Prostate gland (tissue), 2 donors: ENCODE measurements at regions not wholly inside any gene's neighbourhood (a gene's known extent, or its start where the extent isn't known, plus 50 kb on each side); places are given as distances from the start of the nearest gene placed in this dataset.

Experiments
- DNase-seq: peaks from one replicate; pipeline ENCODE4 v3.0.0-alpha.2; 2019; ENCODE audit warnings: low spot score
- H3K27ac ChIP-seq, 2 donors: fragments of 200-600 bp; sonication (generic); 2 replicates each; pipeline ENCODE4 v1.5.1; 2017 to 2019
- H3K27me3 ChIP-seq: fragments of 200-600 bp; sonication (generic); replicated peaks from 2 replicates; pipeline ENCODE4 v1.5.1; 2019; ENCODE audit not compliant: insufficient read depth
- H3K36me3 ChIP-seq, 2 donors: fragments of 200-600 bp; sonication (generic); 1 replicate in 1 of 2; 2 replicates in 1 of 2; pipeline versions ENCODE4 v1.5.1 to v1.8.1; 2017 to 2019
- H3K4me1 ChIP-seq: fragments of 200-600 bp; sonication (generic); replicated peaks from 2 replicates; pipeline ENCODE4 v1.5.1; 2019
- H3K4me3 ChIP-seq, 2 donors: fragments of 200-600 bp; sonication (generic); 2 replicates each; pipeline ENCODE4 v1.5.1; 2017 to 2019
- H3K9me3 ChIP-seq: fragments of 200-600 bp; sonication (generic); 2 replicates; pipeline ENCODE4 v1.5.1; 2017
- CTCF ChIP-seq, 4 experiments: fragments of 200-600 bp in 2 of 4; fragments of 450-650 bp in 2 of 4; sonication (generic) in 2 of 4; IDR thresholded peaks; 1 replicate in 3 of 4; 2 replicates in 1 of 4; pipeline ENCODE4 v1.5.1; 2016 to 2019; ENCODE audit warnings: antibody characterized with exemption in 4 of 4, mild to moderate bottlenecking in 2 of 4, moderate library complexity in 2 of 4
- POLR2A ChIP-seq: fragments of 450-650 bp; IDR thresholded peaks from one replicate; pipeline ENCODE4 v1.6.1; 2016; ENCODE audit warnings: antibody characterized with exemption, mild to moderate bottlenecking
- POLR2AphosphoS5 ChIP-seq: sonication (generic); formaldehyde crosslinking; IDR thresholded peaks from one replicate; pipeline ENCODE4 v1.6.1; 2017; ENCODE audit warnings: antibody characterized with exemption
- WGBS: methylation state at CpG from one replicate; pipeline ENCODE4 v1.1.5; 2018; 5-methylcytosine and 5-hydroxymethylcytosine counted together
- intact Hi-C: fragments of 100-400 bp; cut with DNase I; formaldehyde crosslinking; loops from one replicate; pipeline ENCODE4 v1.14.2; 2022

DNA sequence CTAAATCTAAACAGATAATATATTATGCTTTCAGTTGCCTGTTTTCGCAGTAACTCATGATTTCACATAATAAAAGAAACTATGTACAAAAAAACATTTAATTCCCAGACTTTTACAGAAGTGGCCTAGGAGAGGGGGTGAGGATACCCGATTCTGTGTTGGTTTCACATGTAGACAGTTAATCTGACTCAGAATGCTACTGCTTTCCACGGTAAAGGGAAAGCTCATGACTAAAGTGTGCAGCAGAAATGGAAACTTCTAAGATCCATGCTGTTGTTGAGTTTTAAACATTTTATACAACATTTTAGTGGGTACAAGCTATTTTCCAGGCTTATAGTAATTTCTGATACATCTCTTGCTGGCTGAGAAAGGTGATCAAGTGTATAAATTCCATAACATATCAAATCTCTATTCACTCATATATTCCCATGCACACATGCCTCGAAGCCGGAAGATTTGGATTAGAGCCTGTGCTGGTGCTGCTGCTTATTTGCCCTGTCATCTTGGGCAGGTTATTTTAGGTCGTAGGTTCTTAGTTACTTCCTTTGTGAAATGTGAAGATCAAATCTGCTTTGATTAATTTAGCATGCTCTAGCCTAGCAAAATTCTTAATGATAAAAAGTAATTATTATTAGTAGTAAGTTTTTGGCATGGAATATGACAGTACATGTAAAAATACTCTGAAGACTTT, 896.7 kb upstream of the MAP3K7 start:
- DNase-seq = no peak
- WGBS = 52% methylated on average over 6 of the region's 6 CpGs
- intact Hi-C loops = no loop called here
- no peaks in the 10 kb centered on the region for H3K4me1 ChIP-seq
- no peak for TF ChIP-seq CTCF (IDR thresholded peaks at IDR 0.05)
- no peak for TF ChIP-seq POLR2AphosphoS5
- TF ChIP-seq POLR2A = no peak
- no peaks in the 10 kb centered on the region for H3K36me3 ChIP-seq
- no peaks in the 10 kb centered on the region for H3K9me3 ChIP-seq
- no peak overlapping the region for H3K4me3 ChIP-seq
- H3K27me3 ChIP-seq = no peaks in the 10 kb centered on the region
- no peak overlapping the region for H3K27ac ChIP-seq

GRCh38 chr6:91482498-91482897, 895.6 kb upstream of the MAP3K7 start:
- DNase-seq = no peak
- H3K27ac ChIP-seq = no peak overlapping the region
- no peaks in the 10 kb centered on the region for H3K27me3 ChIP-seq
- H3K4me3 ChIP-seq = no peak overlapping the region
- 28% methylated on average over 1 of the region's 1 CpG for WGBS
- no peaks in the 10 kb centered on the region for H3K4me1 ChIP-seq
- intact Hi-C loops = no loop called here
- H3K36me3 ChIP-seq = no peaks in the 10 kb centered on the region
- TF ChIP-seq CTCF (IDR thresholded peaks at IDR 0.05) (no peak), POLR2A (no peak), POLR2AphosphoS5 (no peak)
- no peaks in the 10 kb centered on the region for H3K9me3 ChIP-seq

- TF ChIP-seq POLR2A = no peak
- no peak for TF ChIP-seq CTCF (IDR thresholded peaks at IDR 0.05)
- TF ChIP-seq POLR2AphosphoS5 = no peak
- no peaks in the 10 kb centered on the region for H3K4me1 ChIP-seq
- intact Hi-C loops = no loop called here
- no peak for DNase-seq
- H3K27ac ChIP-seq = no peak overlapping the region
- H3K4me3 ChIP-seq = no peak overlapping the region
- H3K36me3 ChIP-seq = no peaks in the 10 kb centered on the region
- 53% methylated on average over 1 of the region's 1 CpG for WGBS
- no peaks in the 10 kb centered on the region for H3K27me3 ChIP-seq
- no peaks in the 10 kb centered on the region for H3K9me3 ChIP-seq
These were observed 893.5 kb upstream of the MAP3K7 start for GRCh38 chr6:91480402-91480801.

- no peak for DNase-seq
- intact Hi-C loops = no loop called here
- Histone ChIP-seq H3K27me3 (no peaks in the 10 kb centered on the region), H3K4me1 (no peaks in the 10 kb centered on the region), H3K27ac (no peak overlapping the region), H3K4me3 (no peak overlapping the region), H3K9me3 (no peaks in the 10 kb centered on the region), H3K36me3 (no peaks in the 10 kb centered on the region)
- TF ChIP-seq CTCF (IDR thresholded peaks at IDR 0.05) (no peak), POLR2AphosphoS5 (no peak), POLR2A (no peak)
- WGBS = 95% methylated on average over 6 of the region's 6 CpGs
These were observed 890.8 kb upstream of the MAP3K7 start for GRCh38 chr6:91477688-91478087.

DNA sequence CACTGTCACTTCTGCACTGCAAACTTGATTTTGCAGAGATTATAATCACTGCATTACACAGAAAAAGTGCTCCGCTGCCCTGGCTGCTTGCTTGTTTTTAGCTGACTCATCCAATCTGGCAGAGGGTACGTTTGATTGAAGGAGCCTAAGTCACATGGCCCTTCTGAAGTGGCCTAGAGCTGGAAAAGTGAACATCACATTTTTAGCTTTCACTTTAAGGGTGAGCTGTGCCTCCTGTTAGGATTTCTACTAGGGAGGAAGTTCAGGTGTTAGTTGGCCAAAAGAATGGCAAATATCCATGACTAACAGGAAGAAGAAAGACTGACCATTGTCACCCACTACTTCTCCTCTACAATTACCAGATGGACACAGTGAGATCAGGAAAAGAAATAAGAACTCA, 889.1 kb upstream of the MAP3K7 start:
- TF ChIP-seq POLR2AphosphoS5 = no peak
- TF ChIP-seq CTCF (IDR thresholded peaks at IDR 0.05) = no peak
- TF ChIP-seq POLR2A = no peak
- no peaks in the 10 kb centered on the region for H3K27me3 ChIP-seq
- intact Hi-C loops = no loop called here
- H3K27ac ChIP-seq = no peak overlapping the region
- no peak for DNase-seq
- H3K36me3 ChIP-seq = no peaks in the 10 kb centered on the region
- no peak overlapping the region for H3K4me3 ChIP-seq
- H3K9me3 ChIP-seq = no peaks in the 10 kb centered on the region
- H3K4me1 ChIP-seq = no peaks in the 10 kb centered on the region
- WGBS = 14% methylated on average over 2 of the region's 2 CpGs
